ENCODE measurements at regions not wholly inside any gene's neighbourhood (a gene's known extent, or its start where the extent isn't known, plus 50 kb on each side); places are given as distances from the start of the nearest gene placed in this dataset.

- DNase-seq (ENCODE audit: low read depth in 1 of 2, low spot score in 1 of 2), result no peak
- no peak overlapping the region for H3K4me3 ChIP-seq (replicated peaks; ENCODE audit: insufficient read depth, low read length)
- no peaks in the 10 kb centered on the region for H3K27me3 ChIP-seq (ENCODE audit: insufficient read depth, poor library complexity, severe bottlenecking)
- TF ChIP-seq GABPA (IDR thresholded peaks at IDR 0.05; ENCODE audit: low read depth), result no peak
- no peak overlapping the region for H3K27ac ChIP-seq (replicated peaks)
Observed at GRCh38 chr3:43969944-43970343, 271.7 kb upstream of the TOPAZ1 start.

GRCh38 chr3:43970351-43970750, 271.3 kb upstream of the TOPAZ1 start:
- DNase-seq (ENCODE audit: low read depth in 1 of 2, low spot score in 1 of 2), result no peak
- H3K27ac ChIP-seq (replicated peaks), result no peak overlapping the region
- H3K4me3 ChIP-seq (replicated peaks; ENCODE audit: insufficient read depth, low read length), result no peak overlapping the region
- TF ChIP-seq SPI1 (IDR thresholded peaks at IDR 0.05; ENCODE audit: borderline replicate concordance, low read depth) (no peak), CTCF (IDR thresholded peaks at IDR 0.05; ENCODE audit: insufficient read depth, low read length) (no peak), POLR2AphosphoS5 (IDR thresholded peaks at IDR 0.05; ENCODE audit: low read depth) (no peak), REST (IDR thresholded peaks at IDR 0.05; ENCODE audit: insufficient replicate concordance, low read depth) (no peak), GABPA (IDR thresholded peaks at IDR 0.05; ENCODE audit: low read depth) (no peak)
- no peaks in the 10 kb centered on the region for H3K27me3 ChIP-seq (ENCODE audit: insufficient read depth, poor library complexity, severe bottlenecking)

GRCh38 chr3:43970920-43971319, 270.8 kb upstream of the TOPAZ1 start:
- no peak for TF ChIP-seq POLR2AphosphoS5 (IDR thresholded peaks at IDR 0.05; ENCODE audit: low read depth)
- H3K4me3 ChIP-seq (replicated peaks; ENCODE audit: insufficient read depth, low read length), result no peak overlapping the region
- H3K27ac ChIP-seq (replicated peaks), result no peak overlapping the region
- no peak for DNase-seq (ENCODE audit: low read depth in 1 of 2, low spot score in 1 of 2)
- no peaks in the 10 kb centered on the region for H3K27me3 ChIP-seq (ENCODE audit: insufficient read depth, poor library complexity, severe bottlenecking)

GRCh38 chr3:43971486-43971885, 270.2 kb upstream of the TOPAZ1 start:
- H3K27me3 ChIP-seq (ENCODE audit: insufficient read depth, poor library complexity, severe bottlenecking), result no peaks in the 10 kb centered on the region
- H3K27ac ChIP-seq (replicated peaks), result no peak overlapping the region
- no peak for DNase-seq (ENCODE audit: low read depth in 1 of 2, low spot score in 1 of 2)
- no peak for TF ChIP-seq SPI1 (IDR thresholded peaks at IDR 0.05; ENCODE audit: borderline replicate concordance, low read depth)
- no peak for TF ChIP-seq REST (IDR thresholded peaks at IDR 0.05; ENCODE audit: insufficient replicate concordance, low read depth)
- TF ChIP-seq POLR2AphosphoS5 (IDR thresholded peaks at IDR 0.05; ENCODE audit: low read depth), result no peak
- no peak for TF ChIP-seq GABPA (IDR thresholded peaks at IDR 0.05; ENCODE audit: low read depth)
- no peak for TF ChIP-seq CTCF (IDR thresholded peaks at IDR 0.05; ENCODE audit: insufficient read depth, low read length)
- no peak overlapping the region for H3K4me3 ChIP-seq (replicated peaks; ENCODE audit: insufficient read depth, low read length)

- no peak overlapping the region for H3K4me3 ChIP-seq (replicated peaks; ENCODE audit: insufficient read depth, low read length)
- TF ChIP-seq REST (IDR thresholded peaks at IDR 0.05; ENCODE audit: insufficient replicate concordance, low read depth) (no peak), CTCF (IDR thresholded peaks at IDR 0.05; ENCODE audit: insufficient read depth, low read length) (no peak), GABPA (IDR thresholded peaks at IDR 0.05; ENCODE audit: low read depth) (no peak), POLR2AphosphoS5 (IDR thresholded peaks at IDR 0.05; ENCODE audit: low read depth) (no peak), SPI1 (IDR thresholded peaks at IDR 0.05; ENCODE audit: borderline replicate concordance, low read depth) (no peak)
- no peak for DNase-seq (ENCODE audit: low read depth in 1 of 2, low spot score in 1 of 2)
- H3K27me3 ChIP-seq (ENCODE audit: insufficient read depth, poor library complexity, severe bottlenecking), result peaks cover 6% of the 10 kb centered on the region
- no peak overlapping the region for H3K27ac ChIP-seq (replicated peaks)
Observed at GRCh38 chr3:43978708-43979107, 263.0 kb upstream of the TOPAZ1 start.

Measured in HL-60 (cell line).